Mammary epithelial cell (primary cell): ENCODE measurements at regions not wholly inside any gene's neighbourhood (a gene's known extent, or its start where the extent isn't known, plus 50 kb on each side); places are given as distances from the start of the nearest gene placed in this dataset.

Source experiments
- EZH2 ChIP-seq: IDR thresholded peaks from 2 replicates; pipeline ENCODE4 v1.6.1; 2012; ENCODE audit warnings: low read length, inconsistent platforms, borderline replicate concordance
- TF ChIP-seq, protein P1 (sequence below), 2 donors: IDR thresholded peaks in 1 of 2; conservative IDR thresholded peaks in 1 of 2; 2 replicates each; pipeline ENCODE4 v1.5.1; 2011 to 2012; ENCODE audit warnings: inconsistent platforms in 2 of 2, low read length in 2 of 2, mild to moderate bottlenecking in 2 of 2, control low read depth in 1 of 2, low read depth in 1 of 2; ENCODE audit not compliant: insufficient read depth in 1 of 2; ENCODE audit errors: extremely low read depth in 1 of 2

DNA sequence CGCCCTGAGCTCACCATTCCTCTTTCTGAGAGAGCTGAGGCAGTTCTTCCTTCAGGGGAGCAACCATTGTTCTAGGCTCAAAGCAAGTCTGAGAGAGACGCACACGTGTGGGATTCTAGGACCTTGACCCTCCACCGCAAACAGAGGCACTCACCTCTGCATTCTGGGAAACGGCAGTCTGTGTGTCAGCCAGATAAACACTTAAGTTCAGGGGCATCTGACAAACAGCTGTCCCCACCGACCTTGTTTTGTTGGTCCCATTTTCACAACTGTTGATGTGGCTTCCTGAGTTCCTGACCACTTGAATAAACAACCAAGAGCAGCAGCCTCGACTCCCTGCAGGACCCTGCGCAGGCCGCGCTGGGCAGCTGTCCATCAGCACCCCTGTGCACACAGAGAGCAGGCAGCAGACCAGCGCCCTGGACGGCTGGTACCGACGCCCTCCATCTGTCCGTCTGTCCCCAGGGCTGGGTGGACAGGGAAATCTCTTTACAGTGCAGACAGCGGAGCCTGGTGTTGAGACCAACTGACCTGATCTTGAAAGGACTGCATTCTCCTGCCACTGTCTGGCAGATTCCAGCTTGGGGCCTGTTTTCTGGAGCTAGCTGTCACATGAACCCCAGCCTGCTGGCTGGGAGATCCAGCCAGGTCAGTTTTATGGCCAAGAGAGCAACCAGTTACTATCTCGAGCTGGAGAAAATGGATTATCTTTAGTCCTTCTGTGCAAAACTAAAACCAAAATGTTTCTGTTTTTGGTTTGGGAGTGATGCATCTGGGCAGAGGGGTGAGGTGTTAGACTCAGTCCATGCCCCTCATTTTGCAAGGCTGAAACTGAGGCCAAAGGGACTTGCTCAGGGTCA, 64.2 kb downstream of the FAM43A start:
- TF ChIP-seq, protein P1, sequence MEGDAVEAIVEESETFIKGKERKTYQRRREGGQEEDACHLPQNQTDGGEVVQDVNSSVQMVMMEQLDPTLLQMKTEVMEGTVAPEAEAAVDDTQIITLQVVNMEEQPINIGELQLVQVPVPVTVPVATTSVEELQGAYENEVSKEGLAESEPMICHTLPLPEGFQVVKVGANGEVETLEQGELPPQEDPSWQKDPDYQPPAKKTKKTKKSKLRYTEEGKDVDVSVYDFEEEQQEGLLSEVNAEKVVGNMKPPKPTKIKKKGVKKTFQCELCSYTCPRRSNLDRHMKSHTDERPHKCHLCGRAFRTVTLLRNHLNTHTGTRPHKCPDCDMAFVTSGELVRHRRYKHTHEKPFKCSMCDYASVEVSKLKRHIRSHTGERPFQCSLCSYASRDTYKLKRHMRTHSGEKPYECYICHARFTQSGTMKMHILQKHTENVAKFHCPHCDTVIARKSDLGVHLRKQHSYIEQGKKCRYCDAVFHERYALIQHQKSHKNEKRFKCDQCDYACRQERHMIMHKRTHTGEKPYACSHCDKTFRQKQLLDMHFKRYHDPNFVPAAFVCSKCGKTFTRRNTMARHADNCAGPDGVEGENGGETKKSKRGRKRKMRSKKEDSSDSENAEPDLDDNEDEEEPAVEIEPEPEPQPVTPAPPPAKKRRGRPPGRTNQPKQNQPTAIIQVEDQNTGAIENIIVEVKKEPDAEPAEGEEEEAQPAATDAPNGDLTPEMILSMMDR (conservative IDR thresholded peaks at IDR 0.05 in 1 of 2, IDR thresholded peaks at IDR 0.05 in 1 of 2; ENCODE audit: extremely low read depth in 1 of 2, insufficient read depth in 1 of 2, low read depth in 1 of 2, low read length in 2 of 2), result no peak
- no peak for TF ChIP-seq EZH2
